ENCODE measurements at regions not wholly inside any gene's neighbourhood (a gene's known extent, or its start where the extent isn't known, plus 50 kb on each side); places are given as distances from the start of the nearest gene placed in this dataset.

DNA sequence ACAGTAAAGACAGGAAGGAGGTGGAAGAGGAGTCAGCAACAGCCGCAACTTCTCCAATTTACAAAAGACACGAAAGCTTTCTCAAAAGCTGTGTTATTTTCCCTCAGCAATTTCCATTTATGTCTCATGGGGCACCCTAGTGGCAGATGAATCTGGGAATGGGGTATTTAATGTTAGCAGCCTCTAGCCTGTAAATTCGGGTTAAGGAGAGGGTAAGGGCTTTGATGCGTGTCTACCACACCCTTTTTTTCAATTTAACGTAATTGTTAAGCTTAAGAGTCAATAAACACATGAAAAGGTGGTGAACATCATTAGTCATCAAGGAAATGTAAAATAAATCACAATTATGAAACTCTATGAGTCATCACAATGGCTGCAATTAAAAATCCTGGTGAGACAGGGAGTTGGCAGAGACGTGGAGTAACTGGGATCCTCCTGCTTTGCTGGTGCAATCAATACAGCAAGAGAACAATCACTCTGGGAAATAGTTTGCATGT, 986.4 kb downstream of the AACS start:
- no peak for DNase-seq

DNA sequence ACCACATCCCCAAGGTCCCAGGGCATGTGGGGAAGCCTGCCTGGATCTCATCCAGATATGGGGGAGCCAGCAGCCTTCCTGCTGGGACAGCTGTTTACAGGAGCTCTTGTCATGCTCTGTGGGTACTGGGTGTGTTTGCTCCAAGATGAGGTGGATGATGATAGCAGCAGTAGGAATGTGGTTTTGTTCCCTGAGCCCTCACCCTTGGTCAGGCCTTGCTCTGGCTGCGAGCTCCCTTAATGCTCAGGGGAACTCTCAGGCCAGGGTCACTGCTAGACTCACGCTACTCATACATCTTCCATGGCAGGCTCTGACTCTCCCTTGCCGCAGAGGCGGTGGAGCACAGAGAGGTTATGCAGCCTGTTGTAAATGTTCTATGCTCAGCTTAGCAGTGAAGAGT, 990.3 kb downstream of the AACS start:
- no peak for DNase-seq

DNA sequence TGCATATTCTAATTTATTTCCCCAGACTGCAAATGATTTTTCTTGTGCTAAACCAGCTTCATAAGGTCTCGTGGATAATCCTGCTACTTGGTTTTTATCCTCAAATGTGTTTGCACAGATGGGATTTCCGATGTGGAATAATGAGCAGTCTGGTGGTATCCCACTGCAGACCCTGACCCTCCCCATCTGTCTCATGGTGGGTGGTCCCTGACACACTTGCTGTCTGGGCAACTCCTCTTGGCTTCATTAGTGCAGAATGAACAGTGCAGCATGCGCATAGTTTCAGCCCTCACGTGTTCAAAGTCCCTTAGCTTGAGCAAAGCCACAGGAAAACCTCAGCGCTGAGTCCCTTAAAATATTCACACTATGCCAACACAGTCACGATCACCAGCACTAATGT, 996.5 kb downstream of the AACS start:
- DNase-seq = no peak

GRCh38 chr12:126064028-126064427, 998.8 kb downstream of the AACS start:
- no peak for DNase-seq

DNA sequence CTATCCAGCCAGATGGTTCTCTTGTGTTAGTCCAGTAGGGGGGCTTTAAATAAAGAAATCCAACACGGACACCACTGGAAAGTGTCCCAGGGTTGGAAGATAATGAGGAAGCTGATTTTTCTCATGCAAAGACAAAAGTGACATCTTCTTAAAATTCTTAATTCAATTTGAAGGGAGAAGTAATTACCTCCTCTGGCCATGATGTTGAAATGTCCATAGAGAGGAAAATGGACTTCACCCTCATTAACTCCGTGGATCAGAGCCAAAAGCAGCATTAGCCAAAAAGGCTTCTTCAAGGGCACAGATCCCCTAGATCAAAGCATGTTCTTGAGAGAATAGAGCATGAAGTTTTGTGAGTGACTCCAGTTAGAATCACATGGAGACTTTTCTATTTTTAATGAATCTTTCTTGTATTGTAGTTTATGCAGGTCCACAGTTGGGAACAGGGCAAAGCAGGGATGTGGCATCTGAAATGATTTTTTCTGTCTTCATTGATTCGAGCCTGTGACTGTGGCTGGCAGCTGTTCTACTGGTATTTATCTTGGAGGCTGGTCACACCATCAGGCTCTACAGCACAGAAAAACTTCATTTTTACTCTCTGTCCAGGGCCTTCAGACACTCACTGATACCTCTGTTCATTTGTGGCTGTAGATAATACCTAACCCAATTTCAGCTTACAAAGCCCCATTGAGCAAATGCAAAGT, 1002.5 kb downstream of the AACS start:
- no peak for DNase-seq

DNA sequence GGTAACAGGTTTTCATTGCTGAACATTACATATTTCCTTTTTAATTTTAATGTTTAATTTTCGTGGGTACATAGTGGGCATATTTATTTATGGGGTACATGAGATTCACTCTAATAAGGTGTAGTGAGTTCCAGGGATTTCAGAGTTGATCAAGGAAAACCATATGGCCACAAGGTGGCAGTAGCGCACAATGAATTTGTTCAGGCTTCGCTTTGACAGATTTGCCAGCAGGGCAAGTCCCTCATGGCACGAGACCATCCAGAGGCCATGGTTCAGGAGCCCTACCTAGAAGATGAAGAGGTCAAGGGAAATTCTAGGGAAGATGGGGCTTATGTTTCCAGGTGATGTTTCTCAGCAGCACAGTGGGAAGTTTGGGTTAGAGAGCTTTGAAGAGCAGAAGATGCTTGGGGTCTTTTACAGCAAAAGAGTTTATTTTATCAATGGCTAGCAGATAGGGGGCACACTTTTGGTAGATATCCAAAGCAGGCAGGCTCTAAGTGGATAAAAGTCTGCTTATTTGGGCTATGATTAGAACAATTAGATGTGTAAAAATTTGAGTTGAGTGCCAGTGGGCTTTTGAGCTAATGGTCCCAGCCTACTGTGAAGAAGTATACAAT, 1004.4 kb downstream of the AACS start:
- DNase-seq = peak; percentile 65

GRCh38 chr12:126076515-126076914, 1011.3 kb downstream of the AACS start:
- no peak for DNase-seq

GRCh38 chr12:126083926-126084325, 1018.7 kb downstream of the AACS start:
- DNase-seq = no peak

DNA sequence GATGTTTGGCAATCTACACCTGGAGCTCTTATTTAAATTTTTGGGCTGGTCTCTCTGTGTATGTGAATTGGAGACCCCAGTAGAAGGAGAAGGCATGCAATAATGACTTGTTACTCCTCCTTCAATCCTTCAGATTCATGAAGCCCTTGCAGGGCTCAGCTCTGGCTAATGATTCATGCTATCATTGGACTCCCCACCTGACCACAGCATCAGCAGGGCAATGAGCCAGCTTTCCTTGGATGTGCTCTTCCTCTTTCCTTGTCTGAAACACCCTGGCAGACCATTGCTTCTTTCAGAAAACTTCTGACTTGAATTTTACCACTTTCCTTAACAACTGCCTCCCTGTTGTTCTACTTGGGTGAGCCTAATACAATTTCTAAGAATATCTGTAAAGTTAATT, 1019.2 kb downstream of the AACS start:
- no peak for DNase-seq

- DNase-seq = no peak
Measured at GRCh38 chr12:126086242-126086641, 1021.0 kb downstream of the AACS start.

GRCh38 chr12:126087692-126088091, 1022.5 kb downstream of the AACS start:
- no peak for DNase-seq

- DNase-seq = no peak
Measured at GRCh38 chr12:126093908-126094307, 1028.7 kb downstream of the AACS start.

- no peak for DNase-seq
Measured at GRCh38 chr12:126095748-126096510, 1030.7 kb downstream of the AACS start.

DNA sequence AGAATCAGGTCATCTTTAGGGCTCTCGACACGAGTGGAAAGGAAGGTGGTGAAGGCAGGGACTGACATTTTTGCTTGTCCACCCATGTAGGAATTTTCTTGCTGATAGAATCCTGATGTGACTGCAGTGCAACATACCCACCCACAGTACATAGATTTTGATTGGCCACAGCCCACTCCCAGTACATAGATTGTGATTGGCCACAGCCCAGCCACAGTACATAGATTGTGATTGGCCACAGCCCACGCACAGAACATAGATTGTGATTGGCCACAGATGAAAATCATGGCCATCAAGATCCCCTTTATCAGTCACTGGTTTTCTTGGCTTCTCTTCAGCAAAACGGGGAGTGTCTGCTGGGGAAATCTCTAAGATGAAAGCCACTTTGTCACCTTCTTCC, 1041.5 kb downstream of the AACS start:
- no peak for DNase-seq

- no peak for DNase-seq
Measured at GRCh38 chr12:126107659-126108058, 1042.4 kb downstream of the AACS start.

DNA sequence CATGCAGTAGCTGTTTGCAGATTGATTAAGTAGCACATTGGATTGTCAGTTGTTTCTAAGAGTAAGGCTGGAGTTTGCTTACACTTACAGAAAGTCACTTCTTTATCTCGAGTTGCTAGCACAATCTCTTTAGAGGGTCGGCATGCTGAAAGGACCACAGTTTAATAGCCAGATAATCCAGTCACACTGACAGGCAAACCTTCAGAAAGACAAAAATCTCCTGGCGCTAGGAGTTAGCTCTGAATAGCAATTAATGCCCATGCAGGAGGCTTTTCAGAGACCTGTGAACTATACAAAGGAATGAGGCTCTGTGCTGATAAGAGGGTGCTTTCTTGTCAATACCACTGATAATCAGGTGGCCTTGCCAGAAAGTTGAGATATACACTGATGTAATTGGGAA, 1043.0 kb downstream of the AACS start:
- no peak for DNase-seq

DNA sequence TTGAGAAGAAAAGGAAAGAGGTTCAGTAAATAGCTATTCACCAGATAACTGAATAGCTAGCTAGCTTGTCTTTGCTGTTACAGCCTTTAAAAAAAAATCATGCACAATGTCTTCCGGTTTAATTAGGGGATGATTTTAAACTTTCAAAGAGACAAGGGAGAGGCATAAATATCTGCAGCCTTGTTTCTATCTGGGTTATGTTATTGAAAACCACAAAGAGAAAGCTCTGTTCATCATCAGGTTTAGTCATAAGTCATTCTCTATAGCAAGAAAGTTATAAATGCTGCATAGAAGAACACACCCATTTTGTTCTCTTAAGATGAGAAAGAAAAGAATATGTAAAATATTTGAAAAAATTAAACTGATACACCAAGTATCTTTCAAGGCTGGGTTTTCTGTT, 1046.9 kb downstream of the AACS start:
- no peak for DNase-seq

DNA sequence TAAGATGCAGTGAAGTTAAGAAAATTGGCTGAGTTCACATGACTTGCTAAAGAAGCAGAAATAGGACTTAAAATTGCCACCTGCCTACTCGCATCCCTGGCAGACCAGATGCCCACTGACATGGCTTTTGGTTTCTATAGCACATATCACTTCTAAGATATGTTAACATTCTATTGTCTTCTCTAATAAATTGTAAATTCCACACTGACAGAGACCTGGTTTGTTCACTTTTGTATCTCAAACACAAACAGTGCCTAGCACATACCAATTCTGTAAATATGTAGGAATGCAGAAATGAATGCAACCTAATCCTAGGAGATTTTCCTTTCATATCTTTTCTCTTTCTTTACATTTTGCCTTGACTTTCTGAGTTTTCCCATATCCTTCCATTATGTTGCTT, 1047.6 kb downstream of the AACS start:
- no peak for DNase-seq

- no peak for DNase-seq
Measured at GRCh38 chr12:126114441-126114840, 1049.2 kb downstream of the AACS start.

GRCh38 chr12:126117502-126117901, 1052.3 kb downstream of the AACS start:
- DNase-seq = no peak

- no peak for DNase-seq
Measured at GRCh38 chr12:126139355-126139754, 1074.1 kb downstream of the AACS start.

DNA sequence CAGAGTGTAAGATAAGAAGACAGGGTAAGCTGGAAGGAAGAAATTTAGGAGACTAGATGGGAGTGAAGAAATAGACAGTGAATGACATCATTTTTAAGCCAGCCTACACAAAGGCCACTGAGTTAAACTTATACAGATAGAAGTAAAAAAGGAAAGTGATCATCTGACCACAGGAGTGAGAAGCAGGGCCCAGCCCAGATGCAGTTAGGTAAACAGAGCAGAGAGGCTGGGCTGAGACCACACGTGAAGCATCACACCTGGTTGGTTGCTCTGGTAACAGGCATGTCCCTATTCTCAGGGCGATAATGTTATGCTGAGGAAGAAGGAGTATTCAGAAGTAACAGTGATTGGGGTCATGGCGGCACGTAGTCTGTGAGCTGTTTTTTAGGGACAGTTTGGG, 1079.4 kb downstream of the AACS start:
- DNase-seq = no peak

- DNase-seq = no peak
Measured at GRCh38 chr12:126147321-126147720, 1082.1 kb downstream of the AACS start.
